HepG2 (cell line): ENCODE measurements at regions not wholly inside any gene's neighbourhood (a gene's known extent, or its start where the extent isn't known, plus 50 kb on each side); places are given as distances from the start of the nearest gene placed in this dataset.

Experiments
- ATAC-seq: fragments of 200-7000 bp; cut with Tn5 transposase; 3 replicates; pipeline ENCODE4 v1.9.1; 2020; ENCODE audit warnings: mild to moderate bottlenecking, moderate library complexity
- BruUV-seq: library from RNA; stranded (reverse); fragments of 400-500 nt; replicated peaks from 2 replicates; lab custom pipeline; 2021; lab: Mats Ljungman, UMichigan
- CTCF ChIA-PET: fragments of 300-600 bp; formaldehyde crosslinking; extraction: SDS; loops from one replicate; lab custom pipeline; 2021; ENCODE audit warnings: low total read pairs, inconsistent platforms, low intra/inter-chr PET ratio; lab: Yijun Ruan, JAX
- POLR2A ChIA-PET: fragments of 350-600 bp; sonication (Branson Sonifier 250); formaldehyde crosslinking; loops from one replicate; lab custom pipeline; 2020; ENCODE audit warnings: antibody characterized with exemption, inconsistent platforms; lab: Yijun Ruan, JAX
- DNase-seq: peaks from one replicate; pipeline ENCODE4 v3.0.0-alpha.2; 2015; ENCODE audit warnings: low spot score
- FAIRE-seq: peaks from 3 replicates; lab custom pipeline; 2011; peaks lifted over from hg19 to GRCh38; lab: Jason Lieb, UNC
- H2AFZ ChIP-seq: one replicate; pipeline ENCODE4 v1.6.1; 2011; ENCODE audit warnings: low read length, inconsistent platforms
- H3K27ac ChIP-seq: fragments of 300-600 bp; 3 replicates; pipeline ENCODE4 v1.8.0; 2011; ENCODE audit warnings: mixed run types, mild to moderate bottlenecking, mixed read lengths, low read length, inconsistent platforms; ENCODE audit not compliant: insufficient read depth; ENCODE audit errors: extremely low read length
- H3K27me3 ChIP-seq, 2 experiments: fragments of 200-600 bp in 1 of 2; 2 replicates in 1 of 2; 3 replicates in 1 of 2; pipeline versions ENCODE4 v1.6.0 to v1.8.0; 2011; ENCODE audit warnings: low read length in 2 of 2, mild to moderate bottlenecking in 2 of 2, moderate library complexity in 2 of 2, inconsistent platforms in 1 of 2; ENCODE audit not compliant: insufficient read depth in 2 of 2, control insufficient read depth in 1 of 2
- H3K36me3 ChIP-seq, 2 experiments: fragments of 200-600 bp in 1 of 2; replicated peaks in 1 of 2; 2 replicates in 1 of 2; 3 replicates in 1 of 2; pipeline versions ENCODE4 v1.5.1 to v1.8.0; 2011; ENCODE audit warnings: low read length in 2 of 2, inconsistent platforms in 1 of 2; ENCODE audit not compliant: insufficient read depth in 2 of 2, control insufficient read depth in 1 of 2
- H3K4me1 ChIP-seq: 2 replicates; pipeline ENCODE4 v1.5.1; 2012; ENCODE audit warnings: low read length, inconsistent platforms; ENCODE audit not compliant: insufficient read depth
- H3K4me2 ChIP-seq: 2 replicates; pipeline ENCODE4 v1.6.0; 2011; ENCODE audit warnings: low read depth, low read length, inconsistent platforms
- H3K4me3 ChIP-seq, 3 experiments: fragments of 200-600 bp in 1 of 3; sonication (generic), shearing (Covaris generic) in 1 of 3; replicated peaks in 1 of 3; 2 replicates each; pipeline ENCODE4 v1.5.1; 2011 to 2016; ENCODE audit warnings: low read length in 3 of 3, inconsistent platforms in 2 of 3, low read depth in 2 of 3, mild to moderate bottlenecking in 2 of 3, control low read depth in 1 of 3, mixed read lengths in 1 of 3; ENCODE audit not compliant: insufficient read depth in 1 of 3
- H3K79me2 ChIP-seq: one replicate; pipeline ENCODE4 v1.6.1; 2011; ENCODE audit warnings: low read length, inconsistent platforms; ENCODE audit not compliant: insufficient read depth
- H3K9ac ChIP-seq: 2 replicates; pipeline ENCODE4 v1.6.0; 2011; ENCODE audit warnings: mild to moderate bottlenecking, low read depth, low read length, inconsistent platforms; ENCODE audit not compliant: insufficient read depth
- H3K9me3 ChIP-seq: 2 replicates; pipeline ENCODE4 v1.5.1; 2012; ENCODE audit warnings: mild to moderate bottlenecking, low read length
- H4K20me1 ChIP-seq: 2 replicates; pipeline ENCODE4 v1.6.0; 2011; ENCODE audit warnings: inconsistent platforms, mild to moderate bottlenecking, low read length, moderate library complexity; ENCODE audit not compliant: insufficient read depth
- CHD4 ChIP-seq: fragments of 200-600 bp; sonication (generic); IDR thresholded peaks from 2 replicates; pipeline ENCODE4 v1.7.0; 2017; ENCODE audit warnings: mild to moderate bottlenecking, low read length, borderline replicate concordance
- FLYWCH1 ChIP-seq: sonication (generic); formaldehyde crosslinking; IDR thresholded peaks from 2 replicates; pipeline ENCODE4 v1.8.1; 2023; ENCODE audit warnings: mild to moderate bottlenecking, missing genetic modification reagents
- HCFC1 ChIP-seq: fragments of 150-350 bp; IDR thresholded peaks from 2 replicates; pipeline ENCODE4 v1.6.1; 2014; ENCODE audit warnings: low read depth, low read length
- KAT8 ChIP-seq: IDR thresholded peaks from 2 replicates; pipeline ENCODE4 v1.6.1; 2016; ENCODE audit warnings: missing genetic modification reagents, missing compliant biosample characterization
- MATR3 ChIP-seq: sonication (generic); formaldehyde crosslinking; IDR thresholded peaks from 2 replicates; pipeline ENCODE4 v1.4.0; 2020; ENCODE audit warnings: missing genetic modification reagents
- TBL1XR1 ChIP-seq: fragments of 150-350 bp; IDR thresholded peaks from 2 replicates; pipeline ENCODE4 v1.6.1; 2014; ENCODE audit warnings: borderline replicate concordance, low read length; ENCODE audit not compliant: partially characterized antibody
- TCF7L2 ChIP-seq: IDR thresholded peaks from 2 replicates; pipeline ENCODE4 v1.6.1; 2011; ENCODE audit warnings: mild to moderate bottlenecking, low read depth, low read length, moderate library complexity
- ZBTB21 ChIP-seq: sonication (generic); formaldehyde crosslinking; IDR thresholded peaks from 2 replicates; pipeline ENCODE4 v1.4.0; 2020; ENCODE audit warnings: missing genetic modification reagents
- ZNF143 ChIP-seq: sonication (generic); formaldehyde crosslinking; IDR thresholded peaks from 2 replicates; pipeline ENCODE4 v1.4.0; 2020; ENCODE audit warnings: missing genetic modification reagents
- ZNF225 ChIP-seq: sonication (generic); formaldehyde crosslinking; IDR thresholded peaks from 2 replicates; pipeline ENCODE4 v1.4.0; 2020; ENCODE audit warnings: mild to moderate bottlenecking, missing genetic modification reagents
- ZNF274 ChIP-seq: sonication (generic); formaldehyde crosslinking; IDR thresholded peaks from 2 replicates; pipeline ENCODE4 v1.5.1; 2020; ENCODE audit warnings: mild to moderate bottlenecking, missing genetic modification reagents
- ZNF569 ChIP-seq: sonication (generic); formaldehyde crosslinking; IDR thresholded peaks from 2 replicates; pipeline ENCODE4 v1.5.0; 2020; ENCODE audit warnings: mild to moderate bottlenecking, missing genetic modification reagents, moderate library complexity, borderline replicate concordance
- ZNF761 ChIP-seq: sonication (generic); formaldehyde crosslinking; conservative IDR thresholded peaks from 2 replicates; pipeline ENCODE4 v1.4.0; 2020; ENCODE audit warnings: mild to moderate bottlenecking, missing genetic modification reagents
- WGBS: methylation state at CpG from one replicate; pipeline ENCODE4 v1.1.6; 2017; ENCODE audit warnings: low lambda C conversion rate; 5-methylcytosine and 5-hydroxymethylcytosine counted together
- in situ Hi-C: cut with HindIII; loops from 2 replicates; pipeline ENCODE4 v1.10.0; 2017; ENCODE audit warnings: low pct_unique_long_range_greater_than_20kb; ENCODE audit not compliant: extremely low pct_ligation_motif_present
- intact Hi-C: fragments of 100-400 bp; cut with micrococcal nuclease; formaldehyde crosslinking; loops from one replicate; pipeline ENCODE4 v1.10.0; 2022; ENCODE audit not compliant: unreplicated experiment
- TF ChIP-seq, protein P1 (sequence below): sonication (generic); formaldehyde crosslinking; IDR thresholded peaks from 2 replicates; pipeline ENCODE4 v1.4.0; 2020; ENCODE audit warnings: mild to moderate bottlenecking, missing genetic modification reagents

DNA sequence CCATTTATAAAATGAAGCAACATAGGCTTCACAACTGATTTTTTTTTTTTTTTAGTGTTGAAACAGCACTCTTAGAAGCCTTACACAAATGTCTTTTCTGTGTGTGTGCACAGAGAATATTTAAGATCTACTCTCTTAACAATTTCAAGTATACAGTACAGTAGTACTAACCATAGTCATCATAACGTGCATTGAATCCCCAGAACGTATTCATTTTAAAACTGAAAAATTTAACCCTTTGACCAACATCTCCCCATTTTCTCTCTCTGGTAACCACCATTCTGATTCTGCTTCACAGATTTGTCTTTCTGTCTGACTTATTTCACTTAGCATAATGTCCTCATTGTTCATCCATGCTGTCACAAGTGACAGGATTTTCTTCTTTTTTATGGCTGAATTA, 475.6 kb downstream of the RFPL4B start:
- no peaks in the 10 kb centered on the region for H3K79me2 ChIP-seq
- TF ChIP-seq ZBTB21 (CRISPR knock-in tag) (no peak), MATR3 (no peak), KAT8 (CRISPR knock-in tag) (no peak), ZNF274 (CRISPR knock-in tag) (no peak), FLYWCH1 (CRISPR knock-in tag) (no peak), TCF7L2 (no peak), TBL1XR1 (no peak), ZNF225 (CRISPR knock-in tag) (no peak), ZNF569 (no peak), ZNF143 (CRISPR knock-in tag) (no peak), ZNF761 (CRISPR knock-in tag) (no peak), CHD4 (no peak)
- DNase-seq: no peak
- no peaks in the 10 kb centered on the region for H3K9me3 ChIP-seq
- no TSS peak for BruUV-seq
- WGBS: 2% methylated on average over 2 of the region's 2 CpGs
- H3K9ac ChIP-seq: no peak overlapping the region
- intact Hi-C loops (no loop called here), in situ Hi-C loops (no loop called here)
- H3K27ac ChIP-seq: no peak overlapping the region
- no peaks in the 10 kb centered on the region for H3K36me3 ChIP-seq
- no peaks in the 10 kb centered on the region for H3K4me1 ChIP-seq
- H3K27me3 ChIP-seq: no peaks in the 10 kb centered on the region
- no peaks in the 10 kb centered on the region for H4K20me1 ChIP-seq
- H3K4me2 ChIP-seq: no peak overlapping the region
- ChIA-PET POLR2A (no interaction called here), CTCF (no interaction called here)
- FAIRE-seq: no peak
- no peak for ATAC-seq
- H3K4me3 ChIP-seq: no peak overlapping the region
- no peak overlapping the region for H2AFZ ChIP-seq

- no peaks in the 10 kb centered on the region for H3K9me3 ChIP-seq
- BruUV-seq: no TSS peak
- WGBS: 14% methylated on average over 2 of the region's 2 CpGs
- H3K79me2 ChIP-seq: no peaks in the 10 kb centered on the region
- CTCF ChIA-PET: no interaction called here
- H4K20me1 ChIP-seq: no peaks in the 10 kb centered on the region
- FAIRE-seq (no peak), DNase-seq (no peak), ATAC-seq (no peak)
- no peak overlapping the region for H3K4me3 ChIP-seq
- H3K4me2 ChIP-seq: no peak overlapping the region
- no peaks in the 10 kb centered on the region for H3K27me3 ChIP-seq
- TF ChIP-seq HCFC1: no peak
- TF ChIP-seq, protein P1, sequence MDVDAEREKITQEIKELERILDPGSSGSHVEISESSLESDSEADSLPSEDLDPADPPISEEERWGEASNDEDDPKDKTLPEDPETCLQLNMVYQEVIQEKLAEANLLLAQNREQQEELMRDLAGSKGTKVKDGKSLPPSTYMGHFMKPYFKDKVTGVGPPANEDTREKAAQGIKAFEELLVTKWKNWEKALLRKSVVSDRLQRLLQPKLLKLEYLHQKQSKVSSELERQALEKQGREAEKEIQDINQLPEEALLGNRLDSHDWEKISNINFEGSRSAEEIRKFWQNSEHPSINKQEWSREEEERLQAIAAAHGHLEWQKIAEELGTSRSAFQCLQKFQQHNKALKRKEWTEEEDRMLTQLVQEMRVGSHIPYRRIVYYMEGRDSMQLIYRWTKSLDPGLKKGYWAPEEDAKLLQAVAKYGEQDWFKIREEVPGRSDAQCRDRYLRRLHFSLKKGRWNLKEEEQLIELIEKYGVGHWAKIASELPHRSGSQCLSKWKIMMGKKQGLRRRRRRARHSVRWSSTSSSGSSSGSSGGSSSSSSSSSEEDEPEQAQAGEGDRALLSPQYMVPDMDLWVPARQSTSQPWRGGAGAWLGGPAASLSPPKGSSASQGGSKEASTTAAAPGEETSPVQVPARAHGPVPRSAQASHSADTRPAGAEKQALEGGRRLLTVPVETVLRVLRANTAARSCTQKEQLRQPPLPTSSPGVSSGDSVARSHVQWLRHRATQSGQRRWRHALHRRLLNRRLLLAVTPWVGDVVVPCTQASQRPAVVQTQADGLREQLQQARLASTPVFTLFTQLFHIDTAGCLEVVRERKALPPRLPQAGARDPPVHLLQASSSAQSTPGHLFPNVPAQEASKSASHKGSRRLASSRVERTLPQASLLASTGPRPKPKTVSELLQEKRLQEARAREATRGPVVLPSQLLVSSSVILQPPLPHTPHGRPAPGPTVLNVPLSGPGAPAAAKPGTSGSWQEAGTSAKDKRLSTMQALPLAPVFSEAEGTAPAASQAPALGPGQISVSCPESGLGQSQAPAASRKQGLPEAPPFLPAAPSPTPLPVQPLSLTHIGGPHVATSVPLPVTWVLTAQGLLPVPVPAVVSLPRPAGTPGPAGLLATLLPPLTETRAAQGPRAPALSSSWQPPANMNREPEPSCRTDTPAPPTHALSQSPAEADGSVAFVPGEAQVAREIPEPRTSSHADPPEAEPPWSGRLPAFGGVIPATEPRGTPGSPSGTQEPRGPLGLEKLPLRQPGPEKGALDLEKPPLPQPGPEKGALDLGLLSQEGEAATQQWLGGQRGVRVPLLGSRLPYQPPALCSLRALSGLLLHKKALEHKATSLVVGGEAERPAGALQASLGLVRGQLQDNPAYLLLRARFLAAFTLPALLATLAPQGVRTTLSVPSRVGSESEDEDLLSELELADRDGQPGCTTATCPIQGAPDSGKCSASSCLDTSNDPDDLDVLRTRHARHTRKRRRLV: no peak
- no peaks in the 10 kb centered on the region for H3K4me1 ChIP-seq
- no peak overlapping the region for H3K9ac ChIP-seq
- POLR2A ChIA-PET: no interaction called here
- intact Hi-C loops (no loop called here), in situ Hi-C loops (no loop called here)
- H2AFZ ChIP-seq: no peak overlapping the region
- no peak overlapping the region for H3K27ac ChIP-seq
- no peaks in the 10 kb centered on the region for H3K36me3 ChIP-seq
Observed at GRCh38 chr6:112827793-112828192, 480.7 kb downstream of the RFPL4B start.
